Heart left ventricle (tissue), 16 donors: ENCODE measurements at regions not wholly inside any gene's neighbourhood (a gene's known extent, or its start where the extent isn't known, plus 50 kb on each side); places are given as distances from the start of the nearest gene placed in this dataset.
A peak's percentile ranks its signal among the peaks of the same experiment; 100 is the strongest.

ENCODE experiments used
- ATAC-seq, 4 donors: fragments of 200-7000 bp; cut with Tn5 transposase; one replicate each; pipeline ENCODE4 v1.9.1; 2020 to 2022; ENCODE audit warnings: moderate library complexity in 4 of 4, mild to moderate bottlenecking in 3 of 4, moderate number of reproducible peaks in 1 of 4
- DNase-seq, 5 donors: peaks; one replicate each; pipeline ENCODE4 v3.0.0-alpha.2; 2020
- H3K27ac ChIP-seq, 12 donors: fragments of 200-600 bp; sonication (generic) in 4 of 12; one replicate each; pipeline versions ENCODE4 v1.5.0 to v1.8.0; 2016 to 2022; ENCODE audit warnings: mild to moderate bottlenecking in 2 of 12
- H3K27me3 ChIP-seq, 9 donors: fragments of 200-600 bp; sonication (generic) in 2 of 9; one replicate each; pipeline versions ENCODE4 v1.5.1 to v1.8.0; 2016 to 2022; ENCODE audit warnings: mild to moderate bottlenecking in 3 of 9
- H3K36me3 ChIP-seq, 9 donors: fragments of 200-600 bp; sonication (generic) in 2 of 9; one replicate each; pipeline versions ENCODE4 v1.5.0 to v1.8.0; 2018 to 2022; ENCODE audit warnings: mild to moderate bottlenecking in 2 of 9
- H3K4me1 ChIP-seq, 12 donors: fragments of 200-600 bp; sonication (generic) in 4 of 12; one replicate each; pipeline versions ENCODE4 v1.5.0 to v1.8.0; 2016 to 2022; ENCODE audit warnings: mild to moderate bottlenecking in 3 of 12
- H3K4me3 ChIP-seq, 12 donors: fragments of 200-600 bp; sonication (generic) in 4 of 12; one replicate each; pipeline versions ENCODE4 v1.5.0 to v1.8.0; 2017 to 2022; ENCODE audit warnings: mild to moderate bottlenecking in 9 of 12, moderate library complexity in 4 of 12
- H3K9me3 ChIP-seq, 12 donors: fragments of 200-600 bp; sonication (generic) in 4 of 12; one replicate each; pipeline versions ENCODE4 v1.5.0 to v1.8.0; 2016 to 2022; ENCODE audit warnings: mild to moderate bottlenecking in 1 of 12
- POLR2A ChIP-seq, 2 donors: fragments of 450-650 bp; IDR thresholded peaks; one replicate each; pipeline ENCODE4 v1.6.1; 2017; ENCODE audit warnings: antibody characterized with exemption in 2 of 2, mild to moderate bottlenecking in 2 of 2, moderate library complexity in 2 of 2
- WGBS, 4 donors: extraction: QIAGEN DNeasy Blood & Tissue Kit in 2 of 4; methylation state at CpG; one replicate each; pipeline versions ENCODE4 v1.1.5 to v1.1.7; 2013 to 2018; 5-methylcytosine and 5-hydroxymethylcytosine counted together
- intact Hi-C, 10 donors: fragments of 100-400 bp; cut with DNase I; formaldehyde crosslinking; loops; one replicate each; pipeline versions ENCODE4 v1.11.1 to v1.14.2; 2022
- TF ChIP-seq, protein P1 (sequence below), 12 donors: fragments of 200-600 bp; sonication (generic) in 4 of 12; IDR thresholded peaks; one replicate each; pipeline versions ENCODE4 v1.5.0 to v1.8.0; 2018 to 2022; ENCODE audit warnings: antibody characterized with exemption in 12 of 12, mild to moderate bottlenecking in 5 of 12
- donor health status: ischemic (EF 13 %, LVEDD 7.1; RV severe dilation, severe dysfunction).
- donor health status: healthy with polysubstance abuse.
- donor health status: DM: no; HTN: yes; CAD: no.
- donor health status: DM: no; HTN: no; CAD: no.
- donor health status: ischemic (EF 25% LVEDD 6.9; RV normal size, moderate dysfunction).
- donor health status: ischemic (EF 25% LVEDD 5.7; RV mildly dilated, moderate dysfunction).
- donor health status: healthy.
- donor health status: DM: yes; HTN: yes; CAD: no.
- donor health status: ischemic (EF 35%, LVEDD 5.7; RV mildly dilated, moderate dysfunction).
- donor health status: nonischemic (EF 11% LVEDD 7.7; RV severe dilation, severe dysfunction).
- donor health status: DM: yes; HTN: yes; CAD: no.
- donor health status: PGD.
- donor health status: ischemic (EF 29% LVEDD 5.4; RV normal size, mild dysfunction).
- donor health status: nonischemic (EF 23%, LVEDD 6.1; RV moderate dilation, normal function).

DNA sequence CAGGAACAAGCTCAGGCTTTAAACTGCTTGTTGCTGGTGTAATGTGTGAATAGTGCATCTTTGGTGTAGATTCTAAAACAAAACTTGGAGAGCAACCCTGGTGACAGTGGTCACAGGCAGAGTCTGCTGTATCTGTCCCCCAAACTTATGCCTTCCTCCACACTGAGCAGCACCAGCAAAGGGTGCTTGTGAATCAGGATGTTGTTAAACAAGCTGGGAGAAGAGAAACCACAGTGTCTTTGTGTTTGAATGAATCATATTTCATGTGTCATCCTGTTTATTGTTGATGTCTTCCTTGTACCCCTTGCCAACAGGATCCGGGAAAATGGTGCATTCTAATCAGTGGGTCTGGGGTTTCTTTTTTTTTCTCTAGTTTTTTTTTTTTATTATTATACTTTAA lies 91.9 kb upstream of the COG2 start:
- WGBS, 4 donors: 35 to 58% (median 49%) methylated on average over 1 of the region's 1 CpG
- DNase-seq (no peak), ATAC-seq (no peak)
- TF ChIP-seq POLR2A (IDR thresholded peaks at IDR 0.05): no peak
- TF ChIP-seq, protein P1, sequence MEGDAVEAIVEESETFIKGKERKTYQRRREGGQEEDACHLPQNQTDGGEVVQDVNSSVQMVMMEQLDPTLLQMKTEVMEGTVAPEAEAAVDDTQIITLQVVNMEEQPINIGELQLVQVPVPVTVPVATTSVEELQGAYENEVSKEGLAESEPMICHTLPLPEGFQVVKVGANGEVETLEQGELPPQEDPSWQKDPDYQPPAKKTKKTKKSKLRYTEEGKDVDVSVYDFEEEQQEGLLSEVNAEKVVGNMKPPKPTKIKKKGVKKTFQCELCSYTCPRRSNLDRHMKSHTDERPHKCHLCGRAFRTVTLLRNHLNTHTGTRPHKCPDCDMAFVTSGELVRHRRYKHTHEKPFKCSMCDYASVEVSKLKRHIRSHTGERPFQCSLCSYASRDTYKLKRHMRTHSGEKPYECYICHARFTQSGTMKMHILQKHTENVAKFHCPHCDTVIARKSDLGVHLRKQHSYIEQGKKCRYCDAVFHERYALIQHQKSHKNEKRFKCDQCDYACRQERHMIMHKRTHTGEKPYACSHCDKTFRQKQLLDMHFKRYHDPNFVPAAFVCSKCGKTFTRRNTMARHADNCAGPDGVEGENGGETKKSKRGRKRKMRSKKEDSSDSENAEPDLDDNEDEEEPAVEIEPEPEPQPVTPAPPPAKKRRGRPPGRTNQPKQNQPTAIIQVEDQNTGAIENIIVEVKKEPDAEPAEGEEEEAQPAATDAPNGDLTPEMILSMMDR (IDR thresholded peaks at IDR 0.05): no peak
- intact Hi-C loops: no loop called here
- Histone ChIP-seq H3K36me3 (no peaks in the 10 kb centered on the region), H3K27ac (no peak overlapping the region), H3K27me3 (no peaks in the 10 kb centered on the region), H3K9me3 (no peaks in the 10 kb centered on the region), H3K4me3 (no peak overlapping the region), H3K4me1 (peaks cover 0 to 7% (median 0%) of the 10 kb centered on the region in 12 donors)

GRCh38 chr1:230549625-230550024 lies 92.7 kb upstream of the COG2 start:
- Histone ChIP-seq H3K9me3 (no peaks in the 10 kb centered on the region), H3K27ac (no peak overlapping the region), H3K4me3 (no peak overlapping the region), H3K27me3 (no peaks in the 10 kb centered on the region), H3K4me1 (peaks cover 0 to 7% (median 0%) of the 10 kb centered on the region in 12 donors), H3K36me3 (no peaks in the 10 kb centered on the region)
- WGBS, 4 donors: 8 to 48% (median 16%) methylated on average over 1 of the region's 1 CpG
- DNase-seq (no peak), ATAC-seq (peak in 1 of 4 donors; percentile 27)
- no peak for TF ChIP-seq POLR2A (IDR thresholded peaks at IDR 0.05)
- TF ChIP-seq, protein P1 (IDR thresholded peaks at IDR 0.05): no peak
- intact Hi-C loops: no loop called here

- H3K27ac ChIP-seq: no peak overlapping the region
- no peaks in the 10 kb centered on the region for H3K27me3 ChIP-seq
- no peak for TF ChIP-seq POLR2A (IDR thresholded peaks at IDR 0.05)
- TF ChIP-seq, protein P1 (IDR thresholded peaks at IDR 0.05): no peak
- H3K4me1 ChIP-seq: peaks cover 0 to 7% (median 0%) of the 10 kb centered on the region in 12 donors
- 48 to 70% (median 57%) methylated on average over 5 of the region's 5 CpGs for WGBS, 4 donors
- no peaks in the 10 kb centered on the region for H3K36me3 ChIP-seq
- no peak overlapping the region for H3K4me3 ChIP-seq
- ATAC-seq: peak in 2 of 4 donors; percentile 32 to 33
- no peaks in the 10 kb centered on the region for H3K9me3 ChIP-seq
- no peak for DNase-seq
- intact Hi-C loops: no loop called here
Measured at GRCh38 chr1:230548997-230549396, 93.3 kb upstream of the COG2 start.

GRCh38 chr1:230548357-230548756 lies 93.9 kb upstream of the COG2 start:
- no peak for DNase-seq
- Histone ChIP-seq H3K9me3 (no peaks in the 10 kb centered on the region), H3K27me3 (no peaks in the 10 kb centered on the region), H3K36me3 (no peaks in the 10 kb centered on the region), H3K4me3 (no peak overlapping the region), H3K27ac (no peak overlapping the region), H3K4me1 (peaks cover 0 to 7% (median 0%) of the 10 kb centered on the region in 12 donors)
- intact Hi-C loops: no loop called here
- no peak for ATAC-seq
- 33 to 59% (median 57%) methylated on average over 2 of the region's 2 CpGs for WGBS, 4 donors
- TF ChIP-seq, protein P1 (IDR thresholded peaks at IDR 0.05): no peak
- no peak for TF ChIP-seq POLR2A (IDR thresholded peaks at IDR 0.05)
